GM19397 (cell line): ENCODE measurements at regions not wholly inside any gene's neighbourhood (a gene's known extent, or its start where the extent isn't known, plus 50 kb on each side); places are given as distances from the start of the nearest gene placed in this dataset.
"Not testable (repeated sequence)": the region's sequence is repeated elsewhere in the genome, so short reads cannot be mapped to it uniquely, and the experiment has no call there.

Experiments used
- ATAC-seq: cut with Tn5 transposase; IDR thresholded peaks from one replicate; pipeline ENCODE4 v1.9.1; 2021; ENCODE audit warnings: mild to moderate bottlenecking, moderate library complexity; ENCODE audit not compliant: unreplicated experiment

GRCh38 chr1:73511038-73511437 lies 686.9 kb downstream of the LRRIQ3 start:
- no peak for ATAC-seq

GRCh38 chr1:73500154-73500553 lies 697.8 kb downstream of the LRRIQ3 start:
- no peak for ATAC-seq

GRCh38 chr1:73499671-73500070 lies 698.3 kb downstream of the LRRIQ3 start:
- no peak for ATAC-seq

- ATAC-seq = no peak
Observed at GRCh38 chr1:73491621-73492020, 706.4 kb downstream of the LRRIQ3 start.

GRCh38 chr1:73475316-73475870 lies 722.6 kb downstream of the LRRIQ3 start:
- no peak for ATAC-seq

- no peak for ATAC-seq
Observed at GRCh38 chr1:73472810-73473209, 725.2 kb downstream of the LRRIQ3 start.

- no peak for ATAC-seq
Observed at GRCh38 chr1:73467731-73468130, 730.2 kb downstream of the LRRIQ3 start.

GRCh38 chr1:73463873-73464272 lies 734.1 kb downstream of the LRRIQ3 start:
- ATAC-seq = no peak

- no peak for ATAC-seq
Observed at GRCh38 chr1:73452522-73452921, 745.5 kb downstream of the LRRIQ3 start.

- not testable (repeated sequence) for ATAC-seq
Observed at GRCh38 chr1:73450668-73451067, 747.3 kb downstream of the LRRIQ3 start.

- ATAC-seq = no peak
Observed at GRCh38 chr1:73411479-73411878, 786.5 kb downstream of the LRRIQ3 start.

- no peak for ATAC-seq
Observed at GRCh38 chr1:73401666-73402065, 796.3 kb downstream of the LRRIQ3 start.

- no peak for ATAC-seq
Observed at GRCh38 chr1:73382966-73383365, 815.0 kb downstream of the LRRIQ3 start.

GRCh38 chr1:73366734-73367413 lies 831.1 kb downstream of the LRRIQ3 start:
- no peak for ATAC-seq

GRCh38 chr1:73359001-73359400 lies 839.0 kb downstream of the LRRIQ3 start:
- ATAC-seq = no peak

- no peak for ATAC-seq
Observed at GRCh38 chr1:73356485-73356884, 841.5 kb downstream of the LRRIQ3 start.

- no peak for ATAC-seq
Observed at GRCh38 chr1:73343947-73344346, 854.0 kb downstream of the LRRIQ3 start.

GRCh38 chr1:73333847-73334503 lies 864.0 kb downstream of the LRRIQ3 start:
- ATAC-seq = no peak

- no peak for ATAC-seq
Observed at GRCh38 chr1:73331726-73332125, 866.2 kb downstream of the LRRIQ3 start.

GRCh38 chr1:73327998-73328397 lies 870.0 kb downstream of the LRRIQ3 start:
- ATAC-seq = no peak

- ATAC-seq = no peak
Observed at GRCh38 chr1:73327180-73327793, 870.7 kb downstream of the LRRIQ3 start.

GRCh38 chr1:73326663-73327062 lies 871.3 kb downstream of the LRRIQ3 start:
- ATAC-seq = no peak
